LNCAP (cell line): ENCODE measurements at regions not wholly inside any gene's neighbourhood (a gene's known extent, or its start where the extent isn't known, plus 50 kb on each side); places are given as distances from the start of the nearest gene placed in this dataset.

Source experiments
- TF ChIP-seq, protein P1 (sequence below): fragments of 450-650 bp; IDR thresholded peaks from 2 replicates; pipeline ENCODE4 v1.5.1; 2017; ENCODE audit warnings: mild to moderate bottlenecking

DNA sequence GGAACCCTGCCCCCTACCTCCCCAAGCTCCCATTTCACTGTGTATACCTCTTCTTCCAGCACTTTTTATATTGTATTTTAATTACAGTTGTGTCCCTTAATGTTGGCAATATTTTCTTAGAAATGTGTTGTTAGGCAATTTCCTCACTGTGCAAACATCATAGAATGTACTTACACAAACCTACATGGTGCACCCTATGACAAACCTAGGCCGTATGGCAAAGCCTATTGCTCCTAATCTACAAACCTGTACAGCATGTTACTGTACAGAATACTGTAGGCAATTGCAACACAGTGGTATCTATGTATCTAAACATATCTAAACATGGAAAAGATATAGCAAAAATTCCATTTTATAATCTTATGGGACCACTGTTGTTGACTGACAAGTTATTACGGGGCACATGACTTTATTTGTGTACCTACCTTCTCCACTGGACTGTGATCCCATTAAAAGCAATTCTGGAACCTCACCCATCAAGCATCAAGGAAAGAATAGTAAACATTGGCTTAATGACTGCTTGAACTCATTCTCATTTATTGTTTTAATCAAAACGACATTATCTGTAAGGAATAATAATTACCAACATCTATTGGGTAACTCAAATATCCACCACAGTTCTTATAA is 1641.5 kb upstream of the ZEB2 start:
- TF ChIP-seq, protein P1, sequence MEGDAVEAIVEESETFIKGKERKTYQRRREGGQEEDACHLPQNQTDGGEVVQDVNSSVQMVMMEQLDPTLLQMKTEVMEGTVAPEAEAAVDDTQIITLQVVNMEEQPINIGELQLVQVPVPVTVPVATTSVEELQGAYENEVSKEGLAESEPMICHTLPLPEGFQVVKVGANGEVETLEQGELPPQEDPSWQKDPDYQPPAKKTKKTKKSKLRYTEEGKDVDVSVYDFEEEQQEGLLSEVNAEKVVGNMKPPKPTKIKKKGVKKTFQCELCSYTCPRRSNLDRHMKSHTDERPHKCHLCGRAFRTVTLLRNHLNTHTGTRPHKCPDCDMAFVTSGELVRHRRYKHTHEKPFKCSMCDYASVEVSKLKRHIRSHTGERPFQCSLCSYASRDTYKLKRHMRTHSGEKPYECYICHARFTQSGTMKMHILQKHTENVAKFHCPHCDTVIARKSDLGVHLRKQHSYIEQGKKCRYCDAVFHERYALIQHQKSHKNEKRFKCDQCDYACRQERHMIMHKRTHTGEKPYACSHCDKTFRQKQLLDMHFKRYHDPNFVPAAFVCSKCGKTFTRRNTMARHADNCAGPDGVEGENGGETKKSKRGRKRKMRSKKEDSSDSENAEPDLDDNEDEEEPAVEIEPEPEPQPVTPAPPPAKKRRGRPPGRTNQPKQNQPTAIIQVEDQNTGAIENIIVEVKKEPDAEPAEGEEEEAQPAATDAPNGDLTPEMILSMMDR, result no peak

DNA sequence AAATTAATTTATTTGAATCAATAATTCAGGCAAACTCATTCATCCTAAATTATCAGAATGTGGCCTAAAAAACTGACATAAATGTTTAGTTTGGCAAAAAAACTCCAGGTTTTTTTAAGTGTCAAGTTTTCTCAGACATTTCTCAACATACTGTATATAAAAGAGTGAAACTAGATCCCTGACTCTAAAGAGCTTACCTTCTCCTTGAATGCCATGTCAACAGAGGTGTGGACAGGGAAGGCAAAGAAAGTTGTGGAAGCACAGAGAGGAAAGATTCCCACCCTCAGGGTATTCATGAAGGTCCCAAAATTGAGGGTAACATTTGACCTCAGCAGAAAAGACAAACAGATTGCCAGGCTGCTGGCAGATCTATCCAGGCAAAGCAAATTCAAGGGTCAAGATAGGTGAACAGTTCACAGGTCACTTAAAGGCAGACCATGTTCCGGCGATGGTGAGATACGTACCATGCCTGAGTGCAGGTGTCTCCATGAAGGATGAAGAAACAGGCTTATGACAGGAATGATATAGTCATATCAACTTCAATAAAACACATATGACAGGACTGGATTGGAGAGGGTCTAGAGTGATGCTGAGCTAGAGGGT is 1638.3 kb upstream of the ZEB2 start:
- TF ChIP-seq, protein P1, result no peak

DNA sequence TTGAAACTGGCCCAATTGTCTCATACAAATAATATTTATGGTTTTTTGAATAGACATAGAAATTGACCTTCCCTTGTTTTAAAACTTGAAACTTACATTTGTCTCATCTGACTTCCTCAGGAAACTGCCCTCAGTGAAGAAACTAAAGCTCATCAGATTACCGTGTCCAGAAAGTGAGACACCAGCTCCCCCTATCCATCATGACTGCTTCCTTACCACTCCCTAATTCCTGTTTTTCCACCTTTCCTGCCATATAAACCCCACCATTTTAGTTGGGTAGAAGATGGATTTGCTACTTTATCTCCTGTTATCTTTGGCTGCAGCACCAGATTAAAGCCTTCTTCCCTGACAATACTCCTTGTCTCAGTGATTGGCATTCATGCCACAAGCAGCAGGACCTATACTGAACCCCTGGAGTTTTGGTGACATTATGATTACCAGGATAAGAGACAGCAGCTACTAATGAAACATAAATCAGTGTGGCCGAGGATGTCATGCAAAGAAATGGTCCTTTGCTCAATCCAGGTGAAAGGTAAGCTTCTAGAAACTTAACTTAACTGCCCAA is 1627.6 kb upstream of the ZEB2 start:
- TF ChIP-seq, protein P1, result no peak

DNA sequence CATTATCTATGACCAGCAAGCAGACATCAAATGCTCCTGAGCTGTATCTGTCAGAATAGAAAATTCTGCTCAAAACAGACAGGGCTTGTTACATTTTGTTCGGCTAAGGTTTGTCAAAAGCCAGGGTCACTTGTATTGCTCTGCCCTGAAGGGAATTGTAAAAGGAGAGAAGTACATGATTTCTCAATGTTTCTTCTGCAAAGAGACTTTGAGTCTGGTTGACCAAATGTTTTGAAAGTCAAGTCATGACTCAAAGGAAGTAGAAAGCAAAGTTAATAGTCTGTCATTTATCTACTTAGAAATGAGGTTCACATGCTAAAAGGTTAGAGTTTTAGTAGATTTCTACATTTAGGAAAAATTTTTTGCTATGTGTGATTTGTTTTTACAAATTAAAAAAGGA is 1624.1 kb upstream of the ZEB2 start:
- TF ChIP-seq, protein P1, result no peak

DNA sequence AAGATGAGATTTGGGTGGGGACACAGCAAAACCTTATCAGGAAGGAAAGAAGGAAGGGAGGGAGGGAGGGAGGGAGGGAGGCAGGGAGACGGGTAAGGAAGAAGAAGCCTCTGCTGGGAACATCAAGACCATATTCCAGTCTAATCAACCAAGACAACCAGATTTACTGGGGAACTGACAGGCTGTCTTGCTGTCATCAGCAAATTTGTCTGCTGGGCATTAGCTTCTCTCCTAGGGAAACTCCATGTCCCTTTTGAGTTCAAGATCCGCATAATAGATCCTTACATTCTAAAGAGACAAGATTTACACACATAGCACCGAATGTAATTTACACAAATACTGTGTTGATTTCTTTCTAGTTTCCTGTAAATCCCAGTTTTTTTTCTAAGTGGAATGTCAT is 1618.9 kb upstream of the ZEB2 start:
- TF ChIP-seq, protein P1, result no peak

DNA sequence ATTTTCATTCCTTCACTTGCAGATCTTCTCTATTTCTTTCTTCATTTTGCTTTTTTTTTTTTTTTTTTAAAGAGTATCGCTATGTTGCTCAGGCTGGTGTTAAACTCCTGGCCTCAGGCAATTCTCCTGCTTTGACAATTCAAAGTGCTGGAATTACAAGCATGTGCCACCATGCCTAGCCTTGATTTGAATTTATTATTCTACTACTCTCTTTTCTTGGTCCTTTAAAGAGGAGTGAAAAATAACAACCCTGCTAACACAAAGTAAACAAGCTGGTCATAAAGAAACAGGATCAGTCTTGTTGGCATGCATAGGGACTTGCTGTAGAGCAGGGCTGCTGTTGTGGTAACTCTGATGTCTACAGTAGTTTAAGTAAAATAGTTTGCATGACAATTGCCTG is 1615.3 kb upstream of the ZEB2 start:
- TF ChIP-seq, protein P1, result no peak

DNA sequence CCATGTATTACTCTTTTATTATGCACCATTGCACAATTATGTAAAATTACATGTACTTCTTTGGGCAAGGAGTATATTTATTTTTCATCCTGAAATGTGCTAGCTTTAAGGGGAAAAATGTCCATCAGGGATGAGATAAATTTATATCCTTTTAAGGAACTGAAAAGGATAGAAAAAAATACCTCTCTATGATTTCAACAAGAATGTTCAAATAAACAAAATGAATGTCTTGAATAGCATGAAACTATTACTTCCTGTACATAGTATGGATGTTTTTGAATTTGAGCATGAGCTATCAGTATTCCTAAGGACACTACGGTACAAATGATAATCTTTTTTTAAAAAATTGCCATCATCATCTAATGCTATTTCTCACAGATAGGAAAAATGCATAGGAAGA is 1611.9 kb upstream of the ZEB2 start:
- TF ChIP-seq, protein P1, result no peak
